ENCODE measurements at regions not wholly inside any gene's neighbourhood (a gene's known extent, or its start where the extent isn't known, plus 50 kb on each side); places are given as distances from the start of the nearest gene placed in this dataset.

DNA sequence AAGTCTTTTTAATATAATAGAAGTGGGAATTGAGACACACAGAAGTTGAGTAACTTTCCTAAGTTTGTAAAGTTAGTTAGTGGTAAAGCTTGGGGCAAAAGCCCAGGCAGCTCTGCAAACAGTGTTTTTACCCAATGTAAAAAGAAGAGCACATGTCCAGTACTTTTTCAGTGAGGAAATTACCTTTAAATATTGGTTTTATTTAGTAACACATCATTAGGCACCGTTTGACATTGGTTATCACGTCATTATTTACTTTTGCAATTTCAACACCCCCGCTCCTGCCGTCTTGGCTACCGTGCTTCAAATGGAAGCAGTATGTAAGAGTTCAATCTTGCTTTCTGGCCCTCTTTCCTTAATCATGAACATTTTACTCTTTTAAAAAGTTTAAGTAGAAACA, 807.9 kb downstream of the EPHA4 start:
- no peaks in the 10 kb centered on the region for H3K27me3 ChIP-seq (ENCODE audit: control insufficient read depth in 1 of 2, insufficient read depth in 2 of 2, low read length in 2 of 2)
- in situ Hi-C loops (cut with HindIII; ENCODE audit: extremely low pct_ligation_motif_present, low pct_unique_long_range_greater_than_20kb) (no loop called here), intact Hi-C loops (cut with micrococcal nuclease; ENCODE audit: unreplicated experiment) (no loop called here)
- no peak overlapping the region for H3K4me3 ChIP-seq (replicated peaks in 1 of 3; ENCODE audit: insufficient read depth in 1 of 3, low read depth in 2 of 3, low read length in 3 of 3)
- TF ChIP-seq, protein P1, sequence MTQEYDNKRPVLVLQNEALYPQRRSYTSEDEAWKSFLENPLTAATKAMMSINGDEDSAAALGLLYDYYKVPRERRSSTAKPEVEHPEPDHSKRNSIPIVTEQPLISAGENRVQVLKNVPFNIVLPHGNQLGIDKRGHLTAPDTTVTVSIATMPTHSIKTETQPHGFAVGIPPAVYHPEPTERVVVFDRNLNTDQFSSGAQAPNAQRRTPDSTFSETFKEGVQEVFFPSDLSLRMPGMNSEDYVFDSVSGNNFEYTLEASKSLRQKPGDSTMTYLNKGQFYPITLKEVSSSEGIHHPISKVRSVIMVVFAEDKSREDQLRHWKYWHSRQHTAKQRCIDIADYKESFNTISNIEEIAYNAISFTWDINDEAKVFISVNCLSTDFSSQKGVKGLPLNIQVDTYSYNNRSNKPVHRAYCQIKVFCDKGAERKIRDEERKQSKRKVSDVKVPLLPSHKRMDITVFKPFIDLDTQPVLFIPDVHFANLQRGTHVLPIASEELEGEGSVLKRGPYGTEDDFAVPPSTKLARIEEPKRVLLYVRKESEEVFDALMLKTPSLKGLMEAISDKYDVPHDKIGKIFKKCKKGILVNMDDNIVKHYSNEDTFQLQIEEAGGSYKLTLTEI (CRISPR knock-in tag; conservative IDR thresholded peaks at IDR 0.05) = no peak
- no peak for TF ChIP-seq HMGXB3 (CRISPR knock-in tag; IDR thresholded peaks at IDR 0.05; ENCODE audit: borderline replicate concordance)
- no peaks in the 10 kb centered on the region for H4K20me1 ChIP-seq (ENCODE audit: insufficient read depth, low read length)
- BruUV-seq (replicated peaks) = no TSS peak
- no peak overlapping the region for H3K9ac ChIP-seq (ENCODE audit: insufficient read depth, low read depth, low read length)
- no peak overlapping the region for H2AFZ ChIP-seq (ENCODE audit: low read length)
- DNase-seq (ENCODE audit: low spot score) (no peak), FAIRE-seq (no peak), ATAC-seq (no peak)
- WGBS (ENCODE audit: low lambda C conversion rate) = 12% methylated on average over 5 of the region's 5 CpGs
- no peak overlapping the region for H3K27ac ChIP-seq (ENCODE audit: extremely low read length, insufficient read depth, low read length)
- no peak overlapping the region for H3K4me2 ChIP-seq (ENCODE audit: low read depth, low read length)
- no peaks in the 10 kb centered on the region for H3K4me1 ChIP-seq (ENCODE audit: insufficient read depth, low read length)
- POLR2A ChIA-PET = no interaction called here
- peaks cover 29% of the 10 kb centered on the region for H3K9me3 ChIP-seq (ENCODE audit: low read length)
- no peaks in the 10 kb centered on the region for H3K79me2 ChIP-seq (ENCODE audit: insufficient read depth, low read length)
- CTCF ChIA-PET (ENCODE audit: low intra/inter-chr PET ratio, low total read pairs) = no interaction called here
- no peaks in the 10 kb centered on the region for H3K36me3 ChIP-seq (replicated peaks in 1 of 2; ENCODE audit: control insufficient read depth in 1 of 2, insufficient read depth in 2 of 2, low read length in 2 of 2)
